GM12874 (cell line): ENCODE measurements at regions not wholly inside any gene's neighbourhood (a gene's known extent, or its start where the extent isn't known, plus 50 kb on each side); places are given as distances from the start of the nearest gene placed in this dataset.

Experiments
- CTCF ChIP-seq: IDR thresholded peaks from 2 replicates; pipeline ENCODE4 v1.5.1; 2011; ENCODE audit warnings: low read depth, mild to moderate bottlenecking, control low read depth, low read length, moderate library complexity; ENCODE audit not compliant: insufficient read depth

GRCh38 chr9:22773501-22774220, 327.0 kb downstream of the DMRTA1 start:
- TF ChIP-seq CTCF, result no peak

- no peak for TF ChIP-seq CTCF
Measured at GRCh38 chr9:22790329-22790728, 343.7 kb downstream of the DMRTA1 start.

- no peak for TF ChIP-seq CTCF
Measured at GRCh38 chr9:22808876-22809275, 362.3 kb downstream of the DMRTA1 start.

GRCh38 chr9:22809371-22809770, 362.7 kb downstream of the DMRTA1 start:
- TF ChIP-seq CTCF, result no peak

GRCh38 chr9:22813529-22813928, 366.9 kb downstream of the DMRTA1 start:
- no peak for TF ChIP-seq CTCF

GRCh38 chr9:22815246-22815645, 368.6 kb downstream of the DMRTA1 start:
- no peak for TF ChIP-seq CTCF

- TF ChIP-seq CTCF, result no peak
Measured at GRCh38 chr9:22817181-22817580, 370.6 kb downstream of the DMRTA1 start.

- TF ChIP-seq CTCF, result no peak
Measured at GRCh38 chr9:22829236-22829635, 382.6 kb downstream of the DMRTA1 start.
